Right forelimb (tissue), 1 donor: ENCODE measurements at regions not wholly inside any gene's neighbourhood (a gene's known extent, or its start where the extent isn't known, plus 50 kb on each side); places are given as distances from the start of the nearest gene placed in this dataset.
"Not testable (repeated sequence)": the region's sequence is repeated elsewhere in the genome, so short reads cannot be mapped to it uniquely, and the experiment has no call there.

Experiments used
- DNase-seq: peaks from one replicate; pipeline ENCODE4 v3.0.0-alpha.2; 2018

- peak; percentile 32 for DNase-seq
These were observed 110.3 kb upstream of the ALDH1A3 start for GRCh38 chr15:100769043-100769974.

- no peak for DNase-seq
These were observed 109.7 kb upstream of the ALDH1A3 start for GRCh38 chr15:100769975-100770340.

- no peak for DNase-seq
These were observed 108.7 kb upstream of the ALDH1A3 start for GRCh38 chr15:100770661-100771584.

GRCh38 chr15:100771746-100772145 is 107.9 kb upstream of the ALDH1A3 start:
- peak; percentile 59 for DNase-seq

- DNase-seq, result no peak
These were observed 107.2 kb upstream of the ALDH1A3 start for GRCh38 chr15:100772478-100772877.

GRCh38 chr15:100772892-100773520 is 106.6 kb upstream of the ALDH1A3 start:
- DNase-seq, result no peak

GRCh38 chr15:100774044-100774443 is 105.6 kb upstream of the ALDH1A3 start:
- not testable (repeated sequence) for DNase-seq

- no peak for DNase-seq
These were observed 103.9 kb upstream of the ALDH1A3 start for GRCh38 chr15:100775581-100776185.

- no peak for DNase-seq
These were observed 101.8 kb upstream of the ALDH1A3 start for GRCh38 chr15:100777821-100778220.

GRCh38 chr15:100778831-100779288 is 100.8 kb upstream of the ALDH1A3 start:
- DNase-seq, result peak; percentile 77

- DNase-seq, result peak; percentile 41
These were observed 100.1 kb upstream of the ALDH1A3 start for GRCh38 chr15:100779331-100780207.

- peak; percentile 41 for DNase-seq
These were observed 99.3 kb upstream of the ALDH1A3 start for GRCh38 chr15:100780208-100780800.

GRCh38 chr15:100781061-100781960 is 98.3 kb upstream of the ALDH1A3 start:
- DNase-seq, result peak; percentile 30

- DNase-seq, result no peak
These were observed 97.6 kb upstream of the ALDH1A3 start for GRCh38 chr15:100781961-100782530.

- peak; percentile 15 for DNase-seq
These were observed 96.3 kb upstream of the ALDH1A3 start for GRCh38 chr15:100783291-100783690.

- peak; percentile 30 for DNase-seq
These were observed 95.7 kb upstream of the ALDH1A3 start for GRCh38 chr15:100783760-100784492.

- peak; percentile 20 for DNase-seq
These were observed 95.0 kb upstream of the ALDH1A3 start for GRCh38 chr15:100784493-100785180.
